ENCODE measurements at regions not wholly inside any gene's neighbourhood (a gene's known extent, or its start where the extent isn't known, plus 50 kb on each side); places are given as distances from the start of the nearest gene placed in this dataset.

GRCh38 chr9:23073136-23073535 lies 626.5 kb downstream of the DMRTA1 start:
- no peaks in the 10 kb centered on the region for H3K27me3 ChIP-seq (ENCODE audit: control insufficient read depth, insufficient read depth, low read length)
- no peaks in the 10 kb centered on the region for H3K36me3 ChIP-seq (ENCODE audit: control insufficient read depth, low read depth, low read length)
- no peak overlapping the region for H3K9ac ChIP-seq (ENCODE audit: low read length)
- H3K27ac ChIP-seq (ENCODE audit: low read length): no peak overlapping the region
- H3K4me1 ChIP-seq (ENCODE audit: control insufficient read depth, low read depth, low read length): no peaks in the 10 kb centered on the region
- H3K9me3 ChIP-seq (ENCODE audit: control insufficient read depth, low read depth, low read length): no peaks in the 10 kb centered on the region
- no peak overlapping the region for H3K4me3 ChIP-seq (ENCODE audit: low read length)

- Histone ChIP-seq H3K4me1 (ENCODE audit: control insufficient read depth, low read depth, low read length) (no peaks in the 10 kb centered on the region), H3K27ac (ENCODE audit: low read length) (no peak overlapping the region), H3K27me3 (ENCODE audit: control insufficient read depth, insufficient read depth, low read length) (no peaks in the 10 kb centered on the region), H3K4me3 (ENCODE audit: low read length) (no peak overlapping the region), H3K9ac (ENCODE audit: low read length) (no peak overlapping the region), H3K36me3 (ENCODE audit: control insufficient read depth, low read depth, low read length) (no peaks in the 10 kb centered on the region), H3K9me3 (ENCODE audit: control insufficient read depth, low read depth, low read length) (no peaks in the 10 kb centered on the region)
These were observed 633.2 kb downstream of the DMRTA1 start for GRCh38 chr9:23079798-23080197.

GRCh38 chr9:23081377-23081776 lies 634.8 kb downstream of the DMRTA1 start:
- Histone ChIP-seq H3K36me3 (ENCODE audit: control insufficient read depth, low read depth, low read length) (no peaks in the 10 kb centered on the region), H3K9ac (ENCODE audit: low read length) (no peak overlapping the region), H3K4me1 (ENCODE audit: control insufficient read depth, low read depth, low read length) (no peaks in the 10 kb centered on the region), H3K4me3 (ENCODE audit: low read length) (no peak overlapping the region), H3K27ac (ENCODE audit: low read length) (no peak overlapping the region), H3K9me3 (ENCODE audit: control insufficient read depth, low read depth, low read length) (no peaks in the 10 kb centered on the region), H3K27me3 (ENCODE audit: control insufficient read depth, insufficient read depth, low read length) (no peaks in the 10 kb centered on the region)

GRCh38 chr9:23088932-23089364 lies 642.3 kb downstream of the DMRTA1 start:
- no peaks in the 10 kb centered on the region for H3K27me3 ChIP-seq (ENCODE audit: control insufficient read depth, insufficient read depth, low read length)
- no peaks in the 10 kb centered on the region for H3K36me3 ChIP-seq (ENCODE audit: control insufficient read depth, low read depth, low read length)
- no peak overlapping the region for H3K27ac ChIP-seq (ENCODE audit: low read length)
- no peaks in the 10 kb centered on the region for H3K4me1 ChIP-seq (ENCODE audit: control insufficient read depth, low read depth, low read length)
- no peaks in the 10 kb centered on the region for H3K9me3 ChIP-seq (ENCODE audit: control insufficient read depth, low read depth, low read length)
- H3K9ac ChIP-seq (ENCODE audit: low read length): no peak overlapping the region
- no peak overlapping the region for H3K4me3 ChIP-seq (ENCODE audit: low read length)

GRCh38 chr9:23117616-23118015 lies 671.0 kb downstream of the DMRTA1 start:
- Histone ChIP-seq H3K27me3 (ENCODE audit: control insufficient read depth, insufficient read depth, low read length) (no peaks in the 10 kb centered on the region), H3K4me3 (ENCODE audit: low read length) (no peak overlapping the region), H3K9ac (ENCODE audit: low read length) (no peak overlapping the region), H3K4me1 (ENCODE audit: control insufficient read depth, low read depth, low read length) (no peaks in the 10 kb centered on the region), H3K9me3 (ENCODE audit: control insufficient read depth, low read depth, low read length) (no peaks in the 10 kb centered on the region), H3K36me3 (ENCODE audit: control insufficient read depth, low read depth, low read length) (no peaks in the 10 kb centered on the region), H3K27ac (ENCODE audit: low read length) (no peak overlapping the region)

GRCh38 chr9:23120630-23121029 lies 674.0 kb downstream of the DMRTA1 start:
- Histone ChIP-seq H3K4me1 (ENCODE audit: control insufficient read depth, low read depth, low read length) (no peaks in the 10 kb centered on the region), H3K4me3 (ENCODE audit: low read length) (no peak overlapping the region), H3K27me3 (ENCODE audit: control insufficient read depth, insufficient read depth, low read length) (no peaks in the 10 kb centered on the region), H3K36me3 (ENCODE audit: control insufficient read depth, low read depth, low read length) (no peaks in the 10 kb centered on the region), H3K9ac (ENCODE audit: low read length) (no peak overlapping the region), H3K9me3 (ENCODE audit: control insufficient read depth, low read depth, low read length) (no peaks in the 10 kb centered on the region), H3K27ac (ENCODE audit: low read length) (no peak overlapping the region)

- Histone ChIP-seq H3K27me3 (ENCODE audit: control insufficient read depth, insufficient read depth, low read length) (no peaks in the 10 kb centered on the region), H3K36me3 (ENCODE audit: control insufficient read depth, low read depth, low read length) (no peaks in the 10 kb centered on the region), H3K9me3 (ENCODE audit: control insufficient read depth, low read depth, low read length) (no peaks in the 10 kb centered on the region), H3K4me1 (ENCODE audit: control insufficient read depth, low read depth, low read length) (no peaks in the 10 kb centered on the region), H3K9ac (ENCODE audit: low read length) (no peak overlapping the region), H3K4me3 (ENCODE audit: low read length) (no peak overlapping the region), H3K27ac (ENCODE audit: low read length) (no peak overlapping the region)
These were observed 676.5 kb downstream of the DMRTA1 start for GRCh38 chr9:23123048-23123632.

- H3K4me3 ChIP-seq (ENCODE audit: low read length): no peak overlapping the region
- H3K4me1 ChIP-seq (ENCODE audit: control insufficient read depth, low read depth, low read length): no peaks in the 10 kb centered on the region
- no peak overlapping the region for H3K9ac ChIP-seq (ENCODE audit: low read length)
- H3K9me3 ChIP-seq (ENCODE audit: control insufficient read depth, low read depth, low read length): peaks cover 15% of the 10 kb centered on the region
- H3K36me3 ChIP-seq (ENCODE audit: control insufficient read depth, low read depth, low read length): no peaks in the 10 kb centered on the region
- no peaks in the 10 kb centered on the region for H3K27me3 ChIP-seq (ENCODE audit: control insufficient read depth, insufficient read depth, low read length)
- H3K27ac ChIP-seq (ENCODE audit: low read length): no peak overlapping the region
These were observed 680.6 kb downstream of the ELAVL2 start for GRCh38 chr9:23145467-23145866.

GRCh38 chr9:23153058-23153457 lies 673.0 kb downstream of the ELAVL2 start:
- H3K27me3 ChIP-seq (ENCODE audit: control insufficient read depth, insufficient read depth, low read length): no peaks in the 10 kb centered on the region
- H3K27ac ChIP-seq (ENCODE audit: low read length): no peak overlapping the region
- H3K36me3 ChIP-seq (ENCODE audit: control insufficient read depth, low read depth, low read length): no peaks in the 10 kb centered on the region
- peaks cover 7% of the 10 kb centered on the region for H3K4me1 ChIP-seq (ENCODE audit: control insufficient read depth, low read depth, low read length)
- no peak overlapping the region for H3K9ac ChIP-seq (ENCODE audit: low read length)
- no peaks in the 10 kb centered on the region for H3K9me3 ChIP-seq (ENCODE audit: control insufficient read depth, low read depth, low read length)
- H3K4me3 ChIP-seq (ENCODE audit: low read length): no peak overlapping the region

- Histone ChIP-seq H3K27ac (ENCODE audit: low read length) (no peak overlapping the region), H3K36me3 (ENCODE audit: control insufficient read depth, low read depth, low read length) (no peaks in the 10 kb centered on the region), H3K4me1 (ENCODE audit: control insufficient read depth, low read depth, low read length) (peaks cover 7% of the 10 kb centered on the region), H3K9ac (ENCODE audit: low read length) (no peak overlapping the region), H3K4me3 (ENCODE audit: low read length) (no peak overlapping the region), H3K9me3 (ENCODE audit: control insufficient read depth, low read depth, low read length) (no peaks in the 10 kb centered on the region), H3K27me3 (ENCODE audit: control insufficient read depth, insufficient read depth, low read length) (no peaks in the 10 kb centered on the region)
These were observed 665.5 kb downstream of the ELAVL2 start for GRCh38 chr9:23160491-23160890.

- H3K4me3 ChIP-seq (ENCODE audit: low read length): no peak overlapping the region
- H3K4me1 ChIP-seq (ENCODE audit: control insufficient read depth, low read depth, low read length): peaks cover 3% of the 10 kb centered on the region
- H3K27ac ChIP-seq (ENCODE audit: low read length): no peak overlapping the region
- no peak overlapping the region for H3K9ac ChIP-seq (ENCODE audit: low read length)
- H3K27me3 ChIP-seq (ENCODE audit: control insufficient read depth, insufficient read depth, low read length): no peaks in the 10 kb centered on the region
- no peaks in the 10 kb centered on the region for H3K9me3 ChIP-seq (ENCODE audit: control insufficient read depth, low read depth, low read length)
- no peaks in the 10 kb centered on the region for H3K36me3 ChIP-seq (ENCODE audit: control insufficient read depth, low read depth, low read length)
These were observed 665.0 kb downstream of the ELAVL2 start for GRCh38 chr9:23160952-23161469.

GRCh38 chr9:23162789-23163188 lies 663.3 kb downstream of the ELAVL2 start:
- Histone ChIP-seq H3K27me3 (ENCODE audit: control insufficient read depth, insufficient read depth, low read length) (no peaks in the 10 kb centered on the region), H3K9ac (ENCODE audit: low read length) (no peak overlapping the region), H3K4me3 (ENCODE audit: low read length) (no peak overlapping the region), H3K9me3 (ENCODE audit: control insufficient read depth, low read depth, low read length) (no peaks in the 10 kb centered on the region), H3K4me1 (ENCODE audit: control insufficient read depth, low read depth, low read length) (no peaks in the 10 kb centered on the region), H3K27ac (ENCODE audit: low read length) (no peak overlapping the region), H3K36me3 (ENCODE audit: control insufficient read depth, low read depth, low read length) (no peaks in the 10 kb centered on the region)
